HepG2 (cell line): ENCODE measurements at regions not wholly inside any gene's neighbourhood (a gene's known extent, or its start where the extent isn't known, plus 50 kb on each side); places are given as distances from the start of the nearest gene placed in this dataset.

Source experiments
- FOXK1 ChIP-seq: sonication (generic); formaldehyde crosslinking; IDR thresholded peaks from 2 replicates; pipeline ENCODE4 v1.4.0; 2020; ENCODE audit warnings: low read depth, missing genetic modification reagents, borderline replicate concordance
- KDM1A ChIP-seq: IDR thresholded peaks from 2 replicates; pipeline ENCODE4 v1.6.1; 2016; ENCODE audit warnings: missing compliant biosample characterization
- NFE2L1 ChIP-seq: sonication (generic); formaldehyde crosslinking; IDR thresholded peaks from 2 replicates; pipeline ENCODE4 v1.4.0; 2020; ENCODE audit warnings: missing genetic modification reagents, mild to moderate bottlenecking, borderline replicate concordance
- RXRA ChIP-seq: sonication (generic); formaldehyde crosslinking; IDR thresholded peaks from 2 replicates; pipeline ENCODE4 v1.5.1; 2020; ENCODE audit warnings: missing genetic modification reagents
- SMC3 ChIP-seq: IDR thresholded peaks from 2 replicates; pipeline ENCODE4 v1.6.1; 2011; ENCODE audit warnings: low read length, improper control_type of control experiment
- TFE3 ChIP-seq: IDR thresholded peaks from 2 replicates; pipeline ENCODE4 v1.6.1; 2016
- ZNF260 ChIP-seq: sonication (generic); formaldehyde crosslinking; IDR thresholded peaks from 2 replicates; pipeline ENCODE4 v1.4.0; 2020; ENCODE audit warnings: missing genetic modification reagents, low read depth, mild to moderate bottlenecking, borderline replicate concordance

- TF ChIP-seq NFE2L1 (CRISPR knock-in tag) = no peak
- no peak for TF ChIP-seq TFE3
- no peak for TF ChIP-seq ZNF260
- TF ChIP-seq KDM1A (CRISPR knock-in tag) = no peak
- no peak for TF ChIP-seq RXRA
- no peak for TF ChIP-seq FOXK1 (CRISPR knock-in tag)
- TF ChIP-seq SMC3 = no peak
Measured at GRCh38 chr4:159009521-159009920, 93.4 kb upstream of the RAPGEF2 start.
